Activated T-helper 1 cell treated with anti-CD3 and anti-CD28 coated beads, Interleukin-2, amount 50 U/mL, for 16 hours (primary cell): ENCODE measurements at regions not wholly inside any gene's neighbourhood (a gene's known extent, or its start where the extent isn't known, plus 50 kb on each side); places are given as distances from the start of the nearest gene placed in this dataset.
"Not testable (repeated sequence)": the region's sequence is repeated elsewhere in the genome, so short reads cannot be mapped to it uniquely, and the experiment has no call there.

ENCODE experiments used
- DNase-seq, 2 donors: peaks; one replicate each; pipeline ENCODE4 v3.0.0-alpha.2; 2020; ENCODE audit warnings: low read depth in 1 of 2, low spot score in 1 of 2

DNA sequence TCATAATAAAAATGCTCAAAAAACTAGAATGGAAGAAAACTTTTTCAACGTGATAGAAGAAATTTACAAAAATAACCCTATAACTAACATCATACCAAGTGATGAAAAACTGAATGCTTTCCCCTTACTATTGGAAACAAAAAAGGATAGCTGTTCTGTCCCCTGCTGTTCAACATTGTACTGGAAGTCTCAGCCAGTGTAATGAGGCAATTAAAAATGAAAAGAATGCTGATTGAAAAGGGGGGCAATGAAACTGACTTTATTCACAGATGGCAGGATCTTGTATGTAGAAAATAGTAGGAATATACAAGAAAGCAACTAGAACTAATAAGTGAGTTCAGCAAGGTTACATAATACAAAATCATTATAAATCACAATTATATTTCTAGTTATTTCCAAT lies 337.9 kb upstream of the KITLG start:
- no peak for DNase-seq

DNA sequence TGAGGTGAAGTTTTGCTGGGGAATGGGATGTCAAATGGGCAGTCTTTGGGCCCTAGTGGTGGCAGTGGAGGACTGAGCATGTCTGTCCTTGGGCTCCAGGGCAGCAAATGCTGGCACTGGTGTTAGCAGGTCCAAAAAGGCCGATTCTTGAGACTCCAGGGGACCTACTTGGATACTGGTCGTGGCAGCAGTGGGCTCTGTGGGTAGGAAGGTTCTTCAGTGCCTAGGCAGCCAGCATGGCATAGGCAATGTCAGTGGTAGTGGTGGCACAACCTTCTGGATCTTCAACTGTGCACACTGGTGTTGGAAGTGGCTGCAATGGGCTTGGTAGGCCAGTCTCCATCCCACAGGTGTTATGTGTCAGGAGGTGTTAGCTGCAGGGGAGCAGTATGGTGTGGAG lies 334.7 kb upstream of the KITLG start:
- no peak for DNase-seq

DNA sequence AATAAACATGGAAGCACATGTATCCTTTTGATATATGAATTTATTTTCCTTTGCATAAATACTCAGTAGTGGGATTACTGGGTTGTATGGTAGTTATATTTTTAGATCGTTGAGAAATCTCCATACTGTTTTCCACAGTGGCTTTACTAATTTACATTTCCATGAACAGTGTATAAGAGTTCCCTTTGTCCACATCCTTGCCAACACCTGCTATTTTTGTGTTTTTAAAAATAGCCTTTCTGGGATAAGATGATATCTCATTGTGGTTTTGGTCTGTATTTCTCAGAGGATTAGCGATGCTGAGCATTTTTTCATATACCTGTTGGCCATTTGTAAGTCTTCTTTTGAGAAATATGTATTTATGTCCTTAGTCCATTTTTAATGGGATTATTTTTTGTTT lies 329.2 kb upstream of the KITLG start:
- no peak for DNase-seq

DNA sequence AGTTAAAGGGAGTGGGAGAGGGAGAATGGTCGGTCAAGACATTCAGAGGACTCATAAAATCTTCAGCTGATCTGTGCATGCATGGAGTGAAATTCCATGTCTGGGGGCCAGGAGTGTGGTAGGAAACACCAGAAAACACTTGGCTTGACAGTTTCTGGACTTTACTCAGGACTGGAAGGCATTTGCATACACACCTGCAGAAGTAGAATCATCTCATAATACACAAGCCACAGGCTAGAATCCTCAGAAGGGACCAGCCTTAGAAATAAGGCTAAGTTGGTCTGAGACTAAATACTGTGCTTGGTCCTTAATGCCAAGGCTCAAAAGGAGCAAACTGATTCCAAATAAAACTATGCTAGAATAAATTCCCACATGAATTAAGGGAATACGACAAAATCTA lies 328.1 kb upstream of the KITLG start:
- no peak for DNase-seq

DNA sequence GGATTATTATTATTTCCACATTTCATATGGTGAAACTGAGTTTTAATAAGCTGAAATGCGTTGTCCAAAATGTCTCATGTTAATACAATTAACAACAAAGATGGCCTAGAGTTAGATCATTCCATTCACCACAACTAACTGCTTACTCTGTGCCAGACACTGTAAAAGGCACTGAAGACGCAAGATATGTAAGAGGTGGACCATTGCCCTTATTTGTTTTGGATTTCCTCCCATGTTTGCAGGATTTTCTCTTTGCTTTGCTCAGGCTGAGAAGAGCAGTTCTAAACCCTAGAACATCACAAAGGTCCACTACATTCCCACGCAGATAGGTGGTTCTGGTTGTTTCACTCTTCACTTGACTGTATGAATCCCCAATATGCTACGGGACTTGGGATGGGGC lies 324.4 kb upstream of the KITLG start:
- no peak for DNase-seq

DNA sequence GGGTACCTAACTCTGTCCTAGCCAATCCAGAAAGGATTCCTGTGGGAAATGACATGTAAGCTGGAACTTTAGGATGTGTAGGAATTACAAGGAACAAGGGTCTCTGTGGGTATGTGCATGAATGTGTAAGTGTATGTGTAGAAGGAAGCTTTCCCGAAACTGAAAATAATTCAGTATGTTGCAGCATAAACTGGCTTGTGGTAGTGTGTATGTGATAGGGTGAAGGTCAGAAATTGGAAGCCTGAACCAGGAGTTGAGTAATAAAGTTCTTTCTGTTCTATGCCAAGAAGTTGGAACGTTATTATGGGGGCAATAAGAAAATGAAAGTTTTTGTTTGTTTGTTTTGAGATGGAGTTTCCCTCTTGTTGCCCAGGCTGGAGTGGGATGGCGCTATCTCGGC lies 323.1 kb upstream of the KITLG start:
- DNase-seq: no peak

DNA sequence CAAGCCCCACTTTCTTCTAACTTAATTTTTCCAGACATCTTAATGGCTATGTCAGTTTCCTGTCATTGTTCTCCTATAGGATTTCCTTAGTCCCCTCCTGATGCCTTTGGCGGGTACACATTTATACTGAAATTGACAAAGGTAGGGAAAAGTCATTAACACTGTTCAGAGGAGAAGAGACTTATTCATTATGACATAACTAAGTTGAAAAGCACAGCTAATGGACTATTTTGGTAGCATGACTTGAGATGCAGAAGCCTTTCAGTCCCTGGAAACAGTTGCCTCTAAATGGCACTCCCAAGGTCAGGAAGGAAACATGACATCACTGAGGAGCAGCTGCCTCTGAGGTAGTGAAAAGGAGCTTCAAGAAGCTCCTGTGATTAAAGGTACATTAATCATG lies 317.5 kb upstream of the KITLG start:
- no peak for DNase-seq

DNA sequence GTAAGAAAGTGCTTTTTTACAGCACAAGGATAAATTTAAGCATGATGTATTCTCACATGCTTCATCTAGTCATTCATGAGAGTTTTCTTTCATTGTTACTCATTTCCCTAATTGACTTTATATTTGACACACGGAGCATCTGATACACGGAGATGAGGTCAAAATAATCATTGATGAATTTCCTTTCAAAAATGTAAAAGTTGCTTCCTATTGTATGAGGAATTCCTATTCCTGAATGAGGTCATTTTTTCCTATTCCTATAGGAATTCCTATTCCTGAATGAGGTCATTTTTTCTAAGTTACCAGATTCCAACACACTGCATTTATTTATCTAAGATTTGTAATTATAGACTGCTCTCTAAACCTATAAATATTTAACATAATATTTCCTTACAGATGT lies 316.7 kb upstream of the KITLG start:
- DNase-seq: no peak

DNA sequence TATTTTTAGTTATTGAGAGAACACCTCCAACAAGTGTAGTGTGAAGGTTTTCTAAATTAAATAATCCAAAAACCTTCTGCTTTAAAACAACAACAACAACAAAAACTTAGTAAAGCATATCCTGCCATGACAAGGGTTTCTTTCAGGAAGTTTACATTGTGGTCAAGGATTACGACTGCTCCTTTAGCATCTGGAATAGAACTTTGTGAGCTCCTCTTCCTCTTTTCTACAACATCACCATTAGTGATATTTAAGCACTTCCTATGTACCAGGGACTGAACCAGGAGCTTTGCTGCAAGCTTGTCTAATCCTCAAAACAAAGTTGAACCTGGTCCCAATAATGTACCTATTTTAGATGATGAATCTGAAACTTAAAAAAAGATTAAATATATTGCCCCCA lies 315.4 kb upstream of the KITLG start:
- DNase-seq: no peak

DNA sequence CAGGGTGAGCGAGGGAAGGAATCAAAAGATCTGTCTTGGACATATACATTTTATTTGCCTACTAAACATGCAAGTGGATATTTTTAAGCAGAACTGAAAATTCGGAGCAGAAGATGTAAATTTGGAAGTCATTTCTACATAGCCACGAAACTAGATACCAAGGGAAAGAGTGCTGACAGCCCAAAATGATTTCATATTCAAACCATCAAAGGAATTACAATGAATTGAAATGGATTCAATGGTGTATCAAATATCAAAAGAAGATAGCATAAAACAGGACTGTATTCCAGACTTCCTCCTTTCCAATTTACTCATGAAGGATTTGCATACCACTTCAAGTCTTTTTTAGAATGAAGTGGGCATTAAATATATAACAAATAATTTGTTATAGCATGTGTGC lies 313.5 kb upstream of the KITLG start:
- DNase-seq: no peak

DNA sequence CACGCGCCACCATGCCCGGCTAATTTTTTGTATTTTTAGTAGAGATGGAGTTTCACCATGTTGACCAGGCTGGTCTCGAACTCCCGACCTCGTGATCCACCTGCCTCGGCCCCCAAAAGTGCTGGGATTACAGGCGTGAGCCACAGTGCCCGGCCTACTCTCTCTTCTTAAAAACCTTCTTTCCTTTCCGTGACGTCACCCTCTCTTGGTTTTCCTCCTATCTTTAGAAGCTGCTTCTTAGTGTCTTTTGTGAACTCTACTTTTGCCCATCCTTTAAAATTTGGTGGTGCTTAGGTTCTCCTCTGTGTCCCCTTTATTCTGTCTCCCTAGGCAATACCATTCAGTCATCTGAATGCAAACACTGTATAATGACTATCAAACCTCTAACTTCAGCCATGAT lies 311.2 kb upstream of the KITLG start:
- DNase-seq: not testable (repeated sequence)

DNA sequence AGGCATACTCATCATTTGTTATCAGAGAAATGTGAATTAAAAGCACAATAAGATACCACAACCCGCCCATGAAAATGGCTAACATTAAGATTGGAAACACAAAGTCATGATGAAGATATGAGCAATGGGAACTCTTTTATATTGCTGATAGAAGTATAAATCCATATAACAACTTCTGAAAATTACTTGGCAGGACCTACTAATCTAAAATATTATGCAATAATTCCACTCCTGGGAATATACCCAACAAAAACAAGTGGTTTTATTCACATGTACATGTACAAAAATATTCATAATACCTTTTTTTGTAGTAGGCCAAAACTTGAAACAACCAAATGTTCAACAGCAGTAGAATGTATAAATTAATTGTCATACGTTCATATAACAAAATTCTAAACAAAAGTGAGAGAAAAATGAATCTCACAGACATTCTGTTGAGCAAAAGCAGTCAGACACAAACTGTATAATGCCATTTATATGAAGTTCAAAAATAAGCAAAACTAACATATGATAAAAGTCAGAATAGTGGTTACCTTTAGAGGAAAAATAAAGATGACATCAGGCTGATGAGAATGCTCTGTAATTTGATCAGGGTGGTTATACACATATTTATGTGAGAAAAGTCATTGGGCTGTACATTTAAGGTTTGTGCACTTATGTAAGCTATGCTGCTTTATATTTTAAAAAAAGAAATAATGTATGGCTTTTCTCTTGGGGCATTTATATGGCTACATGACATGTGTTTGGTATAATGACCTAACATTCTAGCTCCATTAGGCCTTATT lies 309.2 kb upstream of the KITLG start:
- DNase-seq: no peak

DNA sequence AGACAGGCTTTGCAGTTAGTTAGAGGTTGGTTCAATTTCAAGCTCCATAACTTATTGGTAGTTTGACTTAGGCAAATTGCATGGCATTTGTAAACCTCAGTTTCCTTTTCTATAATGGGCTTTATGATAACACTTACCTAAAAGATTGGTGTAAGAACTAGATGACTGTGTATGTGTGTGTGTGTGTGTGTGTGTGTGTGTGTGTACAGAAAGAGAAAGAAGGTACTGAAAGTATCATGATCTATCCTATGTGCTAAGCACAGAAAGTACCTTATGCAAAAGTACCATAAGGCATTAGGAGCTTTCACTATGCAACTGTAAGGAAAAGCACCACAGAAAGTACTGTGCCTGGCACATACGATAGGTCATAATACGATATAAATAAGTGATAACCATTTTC lies 304.3 kb upstream of the KITLG start:
- no peak for DNase-seq

DNA sequence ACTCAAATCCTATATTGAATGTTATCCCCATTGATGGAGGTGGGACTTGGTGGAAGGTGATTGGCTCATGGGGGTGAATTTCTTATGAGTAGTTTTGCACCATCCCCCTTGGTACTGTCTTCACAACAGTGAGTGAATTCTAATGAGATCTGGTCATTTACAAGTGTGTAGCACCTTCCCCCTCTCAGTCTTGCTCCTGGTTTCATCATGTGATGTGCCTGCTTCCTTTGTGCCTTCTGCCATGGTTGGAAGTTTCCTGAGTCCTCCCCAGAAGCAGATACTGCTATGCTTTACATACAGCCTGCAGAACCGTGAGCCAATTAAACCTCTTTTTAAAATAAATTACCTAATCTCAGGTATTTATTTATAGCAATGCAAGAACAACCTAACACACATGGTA lies 302.4 kb upstream of the KITLG start:
- no peak for DNase-seq

DNA sequence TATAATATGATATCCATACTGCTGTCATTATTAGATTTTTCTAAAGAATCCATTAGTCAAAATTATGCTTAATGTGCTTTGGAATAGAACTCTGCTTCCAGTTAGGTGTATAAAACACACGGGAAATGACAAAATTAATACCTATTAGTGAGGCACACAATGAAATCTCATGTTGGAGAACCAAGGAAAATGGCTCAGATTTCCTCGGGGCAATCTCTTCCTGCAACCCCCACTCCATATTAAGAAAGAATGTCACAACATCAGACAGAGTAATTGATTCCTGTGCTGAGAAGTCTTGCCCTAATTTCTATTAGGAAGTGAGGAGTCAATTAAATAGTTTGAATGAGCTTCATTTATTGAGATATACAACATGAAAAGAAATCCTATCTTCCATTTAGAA lies 299.8 kb upstream of the KITLG start:
- DNase-seq: no peak

DNA sequence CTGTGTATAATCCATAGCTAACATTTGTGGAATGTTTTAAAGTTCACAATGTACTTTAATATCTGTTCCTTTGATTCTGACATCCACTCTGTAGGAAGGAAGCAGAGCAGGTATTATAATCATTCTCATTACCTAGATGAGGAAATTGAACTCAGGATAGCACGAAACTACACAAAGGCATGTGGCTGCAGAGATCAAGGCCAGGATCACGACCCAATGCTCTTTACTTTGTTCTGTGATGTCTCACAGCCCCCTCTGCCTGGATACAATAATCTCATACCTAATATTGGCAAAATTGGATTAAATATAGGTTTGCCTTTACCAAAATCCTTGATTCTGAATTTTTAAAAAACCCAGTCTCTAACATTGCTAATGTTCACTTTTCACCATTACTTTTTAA lies 298.0 kb upstream of the KITLG start:
- DNase-seq: no peak

DNA sequence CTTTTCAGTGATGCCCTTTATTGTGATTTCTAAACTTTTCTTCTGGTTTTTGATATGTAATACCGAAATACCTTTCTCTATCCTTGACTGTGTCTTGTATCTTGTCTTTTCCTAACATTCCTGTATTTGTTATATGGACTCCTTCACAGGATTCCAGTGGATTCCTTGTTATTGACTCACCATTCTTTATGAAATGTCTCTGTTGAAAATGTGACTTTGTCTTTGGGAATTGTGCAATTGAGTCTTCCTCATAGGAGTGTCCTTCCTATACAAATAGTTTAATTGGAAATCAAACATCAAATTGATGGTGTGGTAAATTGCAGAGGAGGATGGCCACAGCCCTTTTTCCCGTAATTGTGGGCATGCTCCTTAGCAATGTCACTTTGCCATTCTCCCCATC lies 296.6 kb upstream of the KITLG start:
- no peak for DNase-seq

DNA sequence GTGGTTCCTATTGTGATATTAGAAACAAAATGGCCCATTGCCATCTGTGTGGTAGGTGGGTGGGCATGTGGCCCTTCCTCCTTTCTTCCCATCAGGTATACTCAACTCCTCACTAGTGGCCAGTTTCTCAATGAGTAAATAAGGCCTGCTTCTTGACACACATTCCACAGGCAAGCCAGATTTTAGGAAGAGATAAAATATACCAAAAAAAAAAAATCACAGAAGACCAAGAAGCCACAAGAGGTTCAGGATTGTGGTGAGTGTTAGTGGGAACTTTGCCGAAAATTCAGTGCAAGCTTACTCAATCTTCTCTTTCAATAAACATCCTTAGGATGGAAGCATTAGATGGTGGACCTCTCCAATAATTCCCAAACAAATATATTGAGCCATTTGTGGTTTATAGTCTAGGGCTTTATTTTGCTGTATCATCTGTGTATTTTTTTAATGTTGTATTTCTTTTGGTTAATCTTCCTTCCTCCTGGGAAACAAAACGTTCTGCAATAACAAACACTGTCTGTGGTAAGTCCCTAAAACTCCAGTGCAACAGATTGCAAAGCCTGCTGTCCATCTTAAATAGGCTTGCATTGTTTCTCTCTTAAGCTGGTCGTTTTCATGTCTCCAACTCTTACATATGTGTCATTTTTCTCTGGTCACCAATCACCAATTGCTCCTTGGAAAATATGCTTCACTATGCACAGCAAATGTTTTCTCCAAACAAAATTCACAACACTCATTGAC lies 289.9 kb upstream of the KITLG start:
- no peak for DNase-seq

DNA sequence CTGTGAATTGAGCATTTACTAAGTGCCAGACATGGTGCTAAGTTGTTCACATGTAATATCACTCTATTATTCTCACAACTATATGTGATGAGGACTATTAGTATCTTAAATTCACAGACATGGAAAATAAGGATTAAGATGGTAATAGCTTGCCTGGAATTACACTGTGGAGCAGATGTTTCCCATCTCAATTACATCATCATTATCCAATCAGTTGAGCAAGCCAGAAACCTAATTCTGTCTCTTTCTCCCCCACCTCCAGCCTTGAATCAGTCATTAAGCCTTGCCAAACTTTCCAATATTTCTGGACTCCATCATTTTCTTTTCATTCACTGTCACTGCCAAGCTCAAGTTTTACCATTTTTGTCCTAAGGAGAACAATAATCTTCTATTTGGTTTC lies 287.8 kb upstream of the KITLG start:
- DNase-seq: no peak

DNA sequence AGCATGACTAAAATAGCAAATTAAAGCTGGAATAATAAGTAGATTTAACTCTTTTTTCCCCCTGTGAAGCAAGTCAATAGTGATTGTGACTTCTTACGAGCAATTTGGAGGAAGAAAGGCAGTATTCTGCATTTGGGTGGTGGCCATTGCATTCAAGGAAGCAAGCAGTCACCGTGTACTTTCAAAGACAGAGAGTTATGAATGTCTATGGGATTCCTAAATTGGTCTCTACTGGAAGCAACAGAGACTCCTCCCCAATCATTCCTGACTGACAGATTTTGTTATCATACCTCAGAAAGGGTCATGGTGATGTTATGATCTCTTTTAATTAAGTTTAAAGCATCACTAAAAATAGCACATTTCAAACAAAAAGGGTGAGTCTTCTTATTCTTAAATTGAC lies 287.2 kb upstream of the KITLG start:
- no peak for DNase-seq

DNA sequence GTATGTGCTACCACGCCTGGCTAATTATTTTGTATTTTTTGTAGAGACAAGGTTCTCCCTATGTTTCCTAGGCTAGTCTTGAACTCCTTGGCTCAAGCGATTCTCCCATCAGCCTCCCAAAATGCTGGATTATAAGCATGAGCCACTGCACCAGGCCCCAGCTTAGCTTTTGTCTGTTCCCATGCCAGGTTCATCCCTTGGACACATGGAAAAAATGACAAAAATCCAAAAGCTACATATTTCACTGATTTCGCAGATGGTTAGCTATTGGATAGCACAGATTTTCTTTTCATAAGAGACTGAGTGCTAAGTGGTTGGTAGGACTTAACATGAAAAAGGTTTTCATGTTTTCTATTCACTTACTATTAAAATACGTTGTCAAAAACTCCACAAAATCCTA lies 286.6 kb upstream of the KITLG start:
- DNase-seq: no peak

DNA sequence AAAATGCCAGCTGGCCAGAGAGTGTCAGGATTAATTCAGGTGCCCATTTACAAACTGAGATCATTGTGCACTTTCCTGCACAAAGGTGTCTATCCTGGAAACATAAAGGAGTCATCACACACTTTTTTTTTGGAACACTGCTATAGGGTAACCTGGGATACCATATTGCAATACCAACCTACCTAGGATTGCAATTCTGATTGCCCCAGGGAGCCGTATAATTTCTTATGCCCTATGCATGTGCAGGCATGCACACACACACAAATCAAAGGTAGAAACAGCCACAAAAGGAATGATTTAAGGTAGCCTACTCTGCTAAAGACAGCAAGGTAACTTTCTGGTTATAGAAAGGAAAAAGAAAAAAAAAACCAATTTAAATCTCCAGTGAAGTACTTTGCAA lies 285.3 kb upstream of the KITLG start:
- no peak for DNase-seq

DNA sequence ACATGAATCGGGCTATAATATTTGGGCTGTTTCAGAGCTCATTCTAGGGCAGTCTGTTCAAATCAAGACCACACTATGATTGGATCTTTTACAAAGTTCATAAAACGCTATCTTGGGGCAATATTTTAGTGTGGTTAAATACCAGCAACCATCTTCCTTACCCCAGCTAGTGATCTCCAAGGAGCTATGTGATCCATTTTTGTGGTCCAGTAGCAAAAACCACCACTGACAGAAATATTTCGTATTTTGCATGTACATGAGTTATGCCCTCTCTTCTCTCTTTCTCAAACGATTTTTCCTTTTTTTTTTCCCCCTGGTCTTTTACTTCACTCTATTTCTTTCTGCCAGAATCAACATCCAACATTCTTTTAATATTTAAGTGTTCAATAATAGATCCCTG lies 280.6 kb upstream of the KITLG start:
- DNase-seq: no peak
